GM21390 (cell line): ENCODE measurements at regions not wholly inside any gene's neighbourhood (a gene's known extent, or its start where the extent isn't known, plus 50 kb on each side); places are given as distances from the start of the nearest gene placed in this dataset.
"Not testable (repeated sequence)": the region's sequence is repeated elsewhere in the genome, so short reads cannot be mapped to it uniquely, and the experiment has no call there.

Experiments used
- ATAC-seq: cut with Tn5 transposase; IDR thresholded peaks from one replicate; pipeline ENCODE4 v1.9.1; 2021; ENCODE audit not compliant: unreplicated experiment

- no peak for ATAC-seq
Observed at GRCh38 chr3:153437666-153438065, 275.6 kb downstream of the RAP2B start.

- ATAC-seq, result no peak
Observed at GRCh38 chr3:153438271-153438670, 276.2 kb downstream of the RAP2B start.

- no peak for ATAC-seq
Observed at GRCh38 chr3:153439780-153440179, 277.8 kb downstream of the RAP2B start.

- ATAC-seq, result no peak
Observed at GRCh38 chr3:153440311-153440710, 278.3 kb downstream of the RAP2B start.

GRCh38 chr3:153442386-153442785 lies 280.4 kb downstream of the RAP2B start:
- ATAC-seq, result no peak

- ATAC-seq, result no peak
Observed at GRCh38 chr3:153442799-153443487, 280.9 kb downstream of the RAP2B start.

GRCh38 chr3:153443961-153444360 lies 281.9 kb downstream of the RAP2B start:
- ATAC-seq, result no peak

GRCh38 chr3:153445817-153446216 lies 283.8 kb downstream of the RAP2B start:
- no peak for ATAC-seq

GRCh38 chr3:153448151-153448829 lies 286.3 kb downstream of the RAP2B start:
- ATAC-seq, result no peak

- ATAC-seq, result no peak
Observed at GRCh38 chr3:153456833-153457545, 295.0 kb downstream of the RAP2B start.

- ATAC-seq, result no peak
Observed at GRCh38 chr3:153458881-153459280, 296.9 kb downstream of the RAP2B start.

GRCh38 chr3:153462545-153462944 lies 300.5 kb downstream of the RAP2B start:
- no peak for ATAC-seq

GRCh38 chr3:153463895-153464294 lies 301.9 kb downstream of the RAP2B start:
- ATAC-seq, result peak; percentile 89

GRCh38 chr3:153469162-153469561 lies 307.1 kb downstream of the RAP2B start:
- ATAC-seq, result no peak

- peak; percentile 50 for ATAC-seq
Observed at GRCh38 chr3:153484842-153485241, 322.8 kb downstream of the RAP2B start.

- no peak for ATAC-seq
Observed at GRCh38 chr3:153495422-153495821, 333.4 kb downstream of the RAP2B start.

GRCh38 chr3:153502682-153503081 lies 340.7 kb downstream of the RAP2B start:
- ATAC-seq, result no peak

- no peak for ATAC-seq
Observed at GRCh38 chr3:153503873-153504272, 341.8 kb downstream of the RAP2B start.

- ATAC-seq, result not testable (repeated sequence)
Observed at GRCh38 chr3:153506205-153506604, 344.2 kb downstream of the RAP2B start.

- ATAC-seq, result not testable (repeated sequence)
Observed at GRCh38 chr3:153506686-153507085, 344.7 kb downstream of the RAP2B start.

- no peak for ATAC-seq
Observed at GRCh38 chr3:153513236-153513635, 351.2 kb downstream of the RAP2B start.

- ATAC-seq, result no peak
Observed at GRCh38 chr3:153528473-153528872, 366.4 kb downstream of the RAP2B start.
